Loucy (cell line): ENCODE measurements at regions not wholly inside any gene's neighbourhood (a gene's known extent, or its start where the extent isn't known, plus 50 kb on each side); places are given as distances from the start of the nearest gene placed in this dataset.
A peak's percentile ranks its signal among the peaks of the same experiment; 100 is the strongest.

ENCODE experiments used
- H2AFZ ChIP-seq: fragments of 200-600 bp; sonication (generic); 2 replicates; pipeline ENCODE4 v1.6.0; 2016; ENCODE audit warnings: antibody characterized with exemption, mild to moderate bottlenecking, low read length, moderate library complexity
- H3F3A ChIP-seq: fragments of 200-600 bp; 2 replicates; pipeline ENCODE4 v1.6.0; 2016; ENCODE audit warnings: antibody characterized with exemption, low read depth, mild to moderate bottlenecking
- H3K27me3 ChIP-seq: fragments of 200-600 bp; sonication (generic); 2 replicates; pipeline ENCODE4 v1.6.1; 2014; ENCODE audit warnings: low read length, mild to moderate bottlenecking; ENCODE audit not compliant: insufficient read depth, poor library complexity, severe bottlenecking
- H3K36me3 ChIP-seq: fragments of 200-600 bp; sonication (generic); 2 replicates; pipeline ENCODE4 v1.6.1; 2016; ENCODE audit warnings: low read length; ENCODE audit not compliant: insufficient read depth
- H3K4me1 ChIP-seq: fragments of 200-600 bp; sonication (generic); 2 replicates; pipeline ENCODE4 v1.5.1; 2014; ENCODE audit warnings: low read length, mild to moderate bottlenecking; ENCODE audit not compliant: insufficient read depth, poor library complexity, severe bottlenecking
- H3K4me2 ChIP-seq: fragments of 200-600 bp; sonication (generic); 2 replicates; pipeline ENCODE4 v1.6.0; 2014; ENCODE audit warnings: antibody characterized with exemption, low read length, low read depth, mild to moderate bottlenecking; ENCODE audit not compliant: poor library complexity, severe bottlenecking
- H3K4me3 ChIP-seq: fragments of 200-600 bp; sonication (generic); 2 replicates; pipeline ENCODE4 v1.5.1; 2014; ENCODE audit warnings: low read length, mild to moderate bottlenecking, mixed read lengths; ENCODE audit not compliant: poor library complexity, severe bottlenecking
- H3K79me2 ChIP-seq: fragments of 200-600 bp; sonication (generic); 2 replicates; pipeline ENCODE4 v1.6.1; 2014; ENCODE audit warnings: low read length; ENCODE audit not compliant: insufficient read depth
- H3K9ac ChIP-seq: fragments of 200-600 bp; sonication (generic); 2 replicates; pipeline ENCODE4 v1.6.0; 2014; ENCODE audit warnings: mild to moderate bottlenecking, low read depth, low read length, moderate library complexity; ENCODE audit not compliant: poor library complexity, severe bottlenecking
- H3K9me2 ChIP-seq: fragments of 200-600 bp; sonication (generic); replicated peaks from 2 replicates; pipeline ENCODE4 v1.6.1; 2016; ENCODE audit warnings: low read depth, low read length, mixed read lengths
- H3K9me3 ChIP-seq: fragments of 200-600 bp; sonication (generic); 2 replicates; pipeline ENCODE4 v1.6.1; 2014; ENCODE audit warnings: mild to moderate bottlenecking, antibody characterized with exemption, low read length, low read depth; ENCODE audit not compliant: insufficient read depth
- H4K20me1 ChIP-seq: fragments of 200-600 bp; sonication (generic); 2 replicates; pipeline ENCODE4 v1.6.0; 2014; ENCODE audit warnings: antibody characterized with exemption, low read length, mild to moderate bottlenecking; ENCODE audit not compliant: insufficient read depth, poor library complexity, severe bottlenecking
- EZH2phosphoT487 ChIP-seq: fragments of 200-600 bp; IDR thresholded peaks from 2 replicates; pipeline ENCODE4 v1.6.1; 2018; ENCODE audit warnings: antibody characterized with exemption, mild to moderate bottlenecking, moderate library complexity, borderline replicate concordance
- TF ChIP-seq, protein P1 (sequence below): fragments of 200-600 bp; sonication (generic); conservative IDR thresholded peaks from 2 replicates; pipeline ENCODE4 v1.5.1; 2014; ENCODE audit warnings: mild to moderate bottlenecking, antibody characterized with exemption, low read length

DNA sequence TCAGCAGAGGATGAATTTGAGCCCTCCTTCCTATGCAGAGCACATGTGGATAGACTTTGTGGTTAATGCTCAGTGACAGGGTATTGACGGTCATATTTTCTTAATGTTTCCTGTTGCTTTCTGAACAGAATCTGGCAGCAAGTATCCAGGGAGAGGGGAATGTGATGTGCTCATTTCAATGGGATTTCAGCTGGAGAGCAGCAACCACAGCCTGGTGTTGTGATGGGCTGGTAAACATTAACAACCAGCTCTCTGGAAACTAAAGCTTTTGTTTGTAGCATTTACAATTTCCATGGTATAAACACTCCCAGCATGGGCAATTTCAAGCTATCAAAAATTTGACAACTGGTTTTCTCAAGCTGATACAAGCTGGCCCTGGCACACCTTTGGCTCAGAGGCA, 215.9 kb downstream of the SH2D4B start:
- H3K4me1 ChIP-seq = peaks cover 10% of the 10 kb centered on the region
- H3K9me2 ChIP-seq = no peaks in the 10 kb centered on the region
- no peaks in the 10 kb centered on the region for H3K79me2 ChIP-seq
- no peaks in the 10 kb centered on the region for H3K27me3 ChIP-seq
- no peaks in the 10 kb centered on the region for H3K9me3 ChIP-seq
- H3K4me2 ChIP-seq = peak overlapping the region; percentile 6
- H4K20me1 ChIP-seq = no peaks in the 10 kb centered on the region
- no peak overlapping the region for H3K4me3 ChIP-seq
- H3F3A ChIP-seq = no peaks in the 10 kb centered on the region
- TF ChIP-seq, protein P1, sequence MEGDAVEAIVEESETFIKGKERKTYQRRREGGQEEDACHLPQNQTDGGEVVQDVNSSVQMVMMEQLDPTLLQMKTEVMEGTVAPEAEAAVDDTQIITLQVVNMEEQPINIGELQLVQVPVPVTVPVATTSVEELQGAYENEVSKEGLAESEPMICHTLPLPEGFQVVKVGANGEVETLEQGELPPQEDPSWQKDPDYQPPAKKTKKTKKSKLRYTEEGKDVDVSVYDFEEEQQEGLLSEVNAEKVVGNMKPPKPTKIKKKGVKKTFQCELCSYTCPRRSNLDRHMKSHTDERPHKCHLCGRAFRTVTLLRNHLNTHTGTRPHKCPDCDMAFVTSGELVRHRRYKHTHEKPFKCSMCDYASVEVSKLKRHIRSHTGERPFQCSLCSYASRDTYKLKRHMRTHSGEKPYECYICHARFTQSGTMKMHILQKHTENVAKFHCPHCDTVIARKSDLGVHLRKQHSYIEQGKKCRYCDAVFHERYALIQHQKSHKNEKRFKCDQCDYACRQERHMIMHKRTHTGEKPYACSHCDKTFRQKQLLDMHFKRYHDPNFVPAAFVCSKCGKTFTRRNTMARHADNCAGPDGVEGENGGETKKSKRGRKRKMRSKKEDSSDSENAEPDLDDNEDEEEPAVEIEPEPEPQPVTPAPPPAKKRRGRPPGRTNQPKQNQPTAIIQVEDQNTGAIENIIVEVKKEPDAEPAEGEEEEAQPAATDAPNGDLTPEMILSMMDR = no peak
- TF ChIP-seq EZH2phosphoT487 = no peak
- no peak overlapping the region for H2AFZ ChIP-seq
- H3K9ac ChIP-seq = no peak overlapping the region
- no peaks in the 10 kb centered on the region for H3K36me3 ChIP-seq

DNA sequence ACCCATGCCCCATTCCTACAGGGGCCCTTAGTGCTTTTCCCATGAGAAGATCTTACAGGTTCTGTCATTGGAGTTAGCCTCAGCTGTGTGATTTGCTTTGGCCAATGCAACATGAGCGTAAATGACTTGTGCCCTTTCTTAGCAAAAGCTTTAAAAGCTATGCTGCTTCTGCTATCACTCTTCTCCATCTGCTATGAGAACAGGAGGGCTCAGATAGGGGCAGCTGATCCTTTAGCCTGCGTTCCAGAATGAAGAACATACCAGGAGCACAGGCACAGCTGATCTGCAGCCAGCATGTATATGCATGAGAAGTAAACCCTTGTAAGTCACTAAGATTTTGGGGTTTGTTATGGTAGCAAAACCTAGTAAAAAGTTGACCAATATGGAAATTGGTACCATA, 218.2 kb downstream of the SH2D4B start:
- Histone ChIP-seq H3K9me2 (no peaks in the 10 kb centered on the region), H3K4me3 (no peak overlapping the region), H3K4me2 (no peak overlapping the region), H3K4me1 (peaks cover 10% of the 10 kb centered on the region), H3K9me3 (no peaks in the 10 kb centered on the region), H3F3A (no peaks in the 10 kb centered on the region), H3K9ac (no peak overlapping the region), H3K36me3 (no peaks in the 10 kb centered on the region), H4K20me1 (no peaks in the 10 kb centered on the region), H2AFZ (no peak overlapping the region), H3K79me2 (no peaks in the 10 kb centered on the region), H3K27me3 (no peaks in the 10 kb centered on the region)
- TF ChIP-seq EZH2phosphoT487 = no peak
- TF ChIP-seq, protein P1 = no peak

DNA sequence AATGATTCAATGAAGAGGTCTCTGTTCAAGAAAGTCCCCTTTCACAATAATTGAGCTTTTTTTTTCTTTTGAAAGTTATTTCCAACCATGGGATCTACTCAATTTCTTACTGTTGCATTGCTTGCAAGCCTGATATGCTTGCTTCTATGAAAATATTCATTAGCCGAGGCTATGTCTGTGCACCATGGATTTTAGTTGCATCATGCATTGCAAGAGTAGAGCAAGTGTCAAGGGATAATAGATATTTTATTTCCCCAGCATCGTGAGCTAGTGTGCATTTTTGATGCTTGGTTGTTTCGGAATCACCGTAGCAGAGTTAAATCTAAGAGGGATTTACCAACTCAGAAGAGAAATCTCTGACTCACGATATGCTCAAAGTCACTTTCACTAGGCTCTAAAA, 222.0 kb downstream of the SH2D4B start:
- Histone ChIP-seq H3K79me2 (no peaks in the 10 kb centered on the region), H3K4me2 (no peak overlapping the region), H3K9me3 (no peaks in the 10 kb centered on the region), H3K36me3 (no peaks in the 10 kb centered on the region), H2AFZ (no peak overlapping the region), H3K27me3 (peaks cover under 1% of the 10 kb centered on the region), H3F3A (no peaks in the 10 kb centered on the region), H3K9ac (no peak overlapping the region), H4K20me1 (no peaks in the 10 kb centered on the region), H3K4me3 (no peak overlapping the region), H3K9me2 (no peaks in the 10 kb centered on the region), H3K4me1 (no peaks in the 10 kb centered on the region)
- TF ChIP-seq EZH2phosphoT487 = no peak
- TF ChIP-seq, protein P1 = no peak
